Right kidney (tissue), 1 donor: ENCODE measurements at regions not wholly inside any gene's neighbourhood (a gene's known extent, or its start where the extent isn't known, plus 50 kb on each side); places are given as distances from the start of the nearest gene placed in this dataset.

Source experiments
- DNase-seq: peaks from one replicate; pipeline ENCODE4 v3.0.0-alpha.2; 2016

GRCh38 chr10:126851414-126852108, 53.7 kb upstream of the DOCK1 start:
- DNase-seq: no peak

GRCh38 chr10:126854726-126855495, 50.3 kb upstream of the DOCK1 start:
- no peak for DNase-seq
